ENCODE measurements at regions not wholly inside any gene's neighbourhood (a gene's known extent, or its start where the extent isn't known, plus 50 kb on each side); places are given as distances from the start of the nearest gene placed in this dataset.

DNA sequence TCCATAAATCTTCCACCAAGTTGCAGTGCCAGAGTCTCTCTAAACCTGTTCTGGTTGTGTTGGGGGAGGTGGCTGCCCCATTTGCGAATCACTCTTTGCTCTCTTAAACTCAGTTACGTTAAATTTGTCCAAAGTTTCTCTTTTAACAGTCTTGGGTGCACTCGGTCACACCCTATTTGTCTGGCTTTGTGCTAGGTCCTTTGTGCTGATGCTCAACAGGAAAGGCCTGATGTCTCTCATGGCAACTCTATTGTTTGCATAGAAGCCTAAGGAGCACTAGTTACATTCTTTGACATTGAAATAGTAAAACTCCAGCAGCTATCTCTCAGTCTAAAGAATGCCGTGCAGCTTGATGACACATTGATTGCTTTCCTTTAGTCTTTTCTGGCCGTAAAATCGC lies 105.1 kb downstream of the TRMT11 start:
- TF ChIP-seq, protein P1, sequence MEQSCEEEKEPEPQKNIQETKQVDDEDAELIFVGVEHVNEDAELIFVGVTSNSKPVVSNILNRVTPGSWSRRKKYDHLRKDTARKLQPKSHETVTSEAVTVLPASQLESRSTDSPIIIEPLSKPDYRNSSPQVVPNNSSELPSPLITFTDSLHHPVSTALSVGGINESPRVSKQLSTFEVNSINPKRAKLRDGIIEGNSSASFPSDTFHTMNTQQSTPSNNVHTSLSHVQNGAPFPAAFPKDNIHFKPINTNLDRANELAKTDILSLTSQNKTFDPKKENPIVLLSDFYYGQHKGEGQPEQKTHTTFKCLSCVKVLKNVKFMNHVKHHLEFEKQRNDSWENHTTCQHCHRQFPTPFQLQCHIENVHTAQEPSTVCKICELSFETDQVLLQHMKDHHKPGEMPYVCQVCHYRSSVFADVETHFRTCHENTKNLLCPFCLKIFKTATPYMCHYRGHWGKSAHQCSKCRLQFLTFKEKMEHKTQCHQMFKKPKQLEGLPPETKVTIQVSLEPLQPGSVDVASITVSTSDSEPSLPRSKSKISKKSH (CRISPR knock-in tag; IDR thresholded peaks at IDR 0.05) = no peak
- TF ChIP-seq FOXA3 (CRISPR knock-in tag; conservative IDR thresholded peaks at IDR 0.05 in 1 of 2, IDR thresholded peaks at IDR 0.05 in 1 of 2) = no peak
- no peak for TF ChIP-seq NELFE (IDR thresholded peaks at IDR 0.05; ENCODE audit: insufficient read depth, insufficient read length)
- TF ChIP-seq HSF4 (CRISPR knock-in tag; IDR thresholded peaks at IDR 0.05; ENCODE audit: borderline replicate concordance) = no peak
- TF ChIP-seq, protein P2, sequence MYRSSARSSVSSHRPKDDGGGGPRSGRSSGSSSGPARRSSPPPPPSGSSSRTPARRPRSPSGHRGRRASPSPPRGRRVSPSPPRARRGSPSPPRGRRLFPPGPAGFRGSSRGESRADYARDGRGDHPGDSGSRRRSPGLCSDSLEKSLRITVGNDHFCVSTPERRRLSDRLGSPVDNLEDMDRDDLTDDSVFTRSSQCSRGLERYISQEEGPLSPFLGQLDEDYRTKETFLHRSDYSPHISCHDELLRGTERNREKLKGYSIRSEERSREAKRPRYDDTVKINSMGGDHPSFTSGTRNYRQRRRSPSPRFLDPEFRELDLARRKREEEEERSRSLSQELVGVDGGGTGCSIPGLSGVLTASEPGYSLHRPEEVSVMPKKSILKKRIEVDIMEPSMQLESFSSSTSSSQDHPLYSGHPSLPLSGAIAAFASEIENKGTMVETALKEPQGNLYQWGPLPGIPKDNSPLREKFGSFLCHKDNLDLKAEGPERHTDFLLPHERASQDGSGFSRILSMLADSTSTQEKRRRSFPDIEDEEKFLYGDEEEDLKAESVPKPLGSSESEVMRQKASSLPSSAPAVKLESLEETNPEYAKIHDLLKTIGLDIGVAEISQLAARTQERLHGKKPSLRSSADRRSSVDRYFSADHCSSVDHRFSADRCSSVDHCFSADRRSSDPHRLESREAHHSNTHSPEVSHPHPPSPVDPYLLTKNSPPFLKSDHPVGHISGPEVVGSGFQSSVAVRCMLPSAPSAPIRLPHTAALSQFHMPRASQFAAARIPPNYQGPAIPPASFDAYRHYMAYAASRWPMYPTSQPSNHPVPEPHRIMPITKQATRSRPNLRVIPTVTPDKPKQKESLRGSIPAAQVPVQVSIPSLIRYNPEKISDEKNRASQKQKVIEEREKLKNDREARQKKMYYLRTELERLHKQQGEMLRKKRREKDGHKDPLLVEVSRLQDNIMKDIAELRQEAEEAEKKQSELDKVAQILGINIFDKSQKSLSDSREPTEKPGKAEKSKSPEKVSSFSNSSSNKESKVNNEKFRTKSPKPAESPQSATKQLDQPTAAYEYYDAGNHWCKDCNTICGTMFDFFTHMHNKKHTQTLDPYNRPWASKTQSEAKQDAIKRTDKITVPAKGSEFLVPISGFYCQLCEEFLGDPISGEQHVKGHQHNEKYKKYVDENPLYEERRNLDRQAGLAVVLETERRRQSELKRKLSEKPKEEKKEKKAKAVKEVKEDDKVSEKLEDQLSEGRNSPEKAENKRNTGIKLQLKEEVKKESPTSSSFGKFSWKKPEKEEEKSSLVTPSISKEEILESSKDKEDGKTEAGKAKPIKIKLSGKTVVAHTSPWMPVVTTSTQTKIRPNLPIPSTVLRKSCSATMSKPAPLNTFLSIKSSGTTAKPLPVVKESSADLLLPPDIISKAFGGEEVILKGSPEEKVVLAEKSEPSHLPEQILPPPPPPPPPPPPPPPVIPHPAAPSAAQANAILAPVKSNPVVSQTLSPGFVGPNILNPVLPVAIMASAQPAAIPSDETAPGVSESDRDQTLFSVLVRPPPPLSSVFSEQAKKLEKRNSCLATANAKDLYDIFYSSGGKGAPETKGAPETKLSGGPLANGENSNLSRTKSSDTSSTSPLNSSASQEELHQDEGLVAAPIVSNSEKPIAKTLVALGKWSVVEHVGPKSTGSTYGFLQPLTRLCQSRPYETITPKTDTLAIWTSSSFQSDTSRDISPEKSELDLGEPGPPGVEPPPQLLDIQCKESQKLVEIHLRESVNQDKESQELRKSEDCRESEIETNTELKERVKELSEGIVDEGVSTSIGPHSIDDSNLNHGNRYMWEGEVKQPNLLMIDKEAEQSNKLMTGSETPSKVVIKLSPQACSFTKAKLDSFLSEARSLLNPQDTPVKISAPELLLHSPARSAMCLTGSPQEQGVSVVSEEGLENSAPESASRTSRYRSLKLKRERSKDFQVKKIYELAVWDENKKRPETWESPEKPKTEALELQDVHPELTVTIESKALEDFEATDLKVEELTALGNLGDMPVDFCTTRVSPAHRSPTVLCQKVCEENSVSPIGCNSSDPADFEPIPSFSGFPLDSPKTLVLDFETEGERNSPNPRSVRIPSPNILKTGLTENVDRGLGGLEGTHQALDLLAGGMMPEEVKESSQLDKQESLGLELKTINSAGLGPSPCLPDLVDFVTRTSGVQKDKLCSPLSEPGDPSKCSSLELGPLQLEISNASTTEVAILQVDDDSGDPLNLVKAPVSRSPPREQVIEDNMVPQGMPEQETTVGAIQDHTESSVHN (IDR thresholded peaks at IDR 0.05; ENCODE audit: borderline replicate concordance in 1 of 2, low read depth in 1 of 2) = no peak
- no peak for TF ChIP-seq ZNF668 (CRISPR knock-in tag; IDR thresholded peaks at IDR 0.05)
- TF ChIP-seq PML (IDR thresholded peaks at IDR 0.05; ENCODE audit: low read length) = no peak
- no peak for TF ChIP-seq BDP1 (IDR thresholded peaks at IDR 0.05; ENCODE audit: insufficient read depth, insufficient read length)
- no peak for TF ChIP-seq FOXA1 (IDR thresholded peaks at IDR 0.05; ENCODE audit: borderline replicate concordance)
- no peak for DNase-seq (ENCODE audit: extremely low read depth in 1 of 4, low spot score in 3 of 4)
- CTCF ChIA-PET (ENCODE audit: low intra/inter-chr PET ratio) = no interaction called here
- H3K27me3 ChIP-seq (ENCODE audit: control insufficient read depth in 2 of 2, insufficient read depth in 2 of 2, low read length in 2 of 2) = no peaks in the 10 kb centered on the region
- 88% methylated on average over 6 of the region's 6 CpGs for WGBS (ENCODE audit: insufficient coverage, low coverage, missing lambda C conversion rate)
- H2AFZ ChIP-seq (ENCODE audit: low read depth, low read length) = no peak overlapping the region
- no peaks in the 10 kb centered on the region; a peak in 2 of 5 replicates for H3K4me1 ChIP-seq (replicated peaks in 1 of 2; ENCODE audit: control insufficient read depth in 2 of 2, insufficient read depth in 2 of 2, low read length in 2 of 2)
- in situ Hi-C loops (cut with MboI) (no loop called here), intact Hi-C loops (cut with micrococcal nuclease) (no loop called here)
- H4K20me1 ChIP-seq (replicated peaks; ENCODE audit: control insufficient read depth, insufficient read depth, low read length) = no peaks in the 10 kb centered on the region
- ATAC-seq = no peak
- no peak overlapping the region for H3K4me2 ChIP-seq (ENCODE audit: insufficient read depth, low read length)
- H3K9ac ChIP-seq (ENCODE audit: insufficient read depth in 1 of 2, low read depth in 2 of 2, low read length in 2 of 2) = no peak overlapping the region
- no peak overlapping the region for H3K4me3 ChIP-seq
- no peak for FAIRE-seq
- BruUV-seq (replicated peaks) = no TSS peak
- POLR2A ChIA-PET = interaction anchor here (0.6 kb wide), 1 partner anchor 207 kb away, joined by 4 read pairs; no protein-coding TSS in a partner anchor
- no peaks in the 10 kb centered on the region for H3K9me1 ChIP-seq (ENCODE audit: control insufficient read depth, insufficient read depth, low read length)
- no peaks in the 10 kb centered on the region for H3K9me3 ChIP-seq (replicated peaks; ENCODE audit: control insufficient read depth, insufficient read depth, low read depth, low read length)
- H3K79me2 ChIP-seq (ENCODE audit: control insufficient read depth, insufficient read depth, low read length) = no peaks in the 10 kb centered on the region
- no peaks in the 10 kb centered on the region for H3K36me3 ChIP-seq (ENCODE audit: control insufficient read depth, insufficient read depth, low read length)
- no peak overlapping the region for H3K27ac ChIP-seq (ENCODE audit: extremely low read depth, low read depth, low read length)
